GM19023 (cell line): ENCODE measurements at regions not wholly inside any gene's neighbourhood (a gene's known extent, or its start where the extent isn't known, plus 50 kb on each side); places are given as distances from the start of the nearest gene placed in this dataset.
"Not testable (repeated sequence)": the region's sequence is repeated elsewhere in the genome, so short reads cannot be mapped to it uniquely, and the experiment has no call there.

Experiments used
- ATAC-seq: cut with Tn5 transposase; IDR thresholded peaks from one replicate; pipeline ENCODE4 v1.9.1; 2021; ENCODE audit warnings: mild to moderate bottlenecking, moderate library complexity; ENCODE audit not compliant: unreplicated experiment

GRCh38 chrX:117843749-117844148, 272.9 kb downstream of the KLHL13 start:
- no peak for ATAC-seq

- no peak for ATAC-seq
These were observed 276.0 kb downstream of the KLHL13 start for GRCh38 chrX:117840645-117841044.

- no peak for ATAC-seq
These were observed 277.1 kb downstream of the KLHL13 start for GRCh38 chrX:117839544-117839943.

GRCh38 chrX:117838581-117839331, 277.9 kb downstream of the KLHL13 start:
- ATAC-seq: no peak

- ATAC-seq: no peak
These were observed 281.6 kb downstream of the KLHL13 start for GRCh38 chrX:117835034-117835433.

GRCh38 chrX:117834076-117834475, 282.5 kb downstream of the KLHL13 start:
- ATAC-seq: no peak

- ATAC-seq: not testable (repeated sequence)
These were observed 295.1 kb downstream of the KLHL13 start for GRCh38 chrX:117821472-117821871.

- no peak for ATAC-seq
These were observed 308.2 kb downstream of the KLHL13 start for GRCh38 chrX:117808426-117808825.

GRCh38 chrX:117803463-117803862, 313.1 kb downstream of the KLHL13 start:
- no peak for ATAC-seq

- ATAC-seq: no peak
These were observed 328.3 kb downstream of the KLHL13 start for GRCh38 chrX:117788339-117788738.

GRCh38 chrX:117771384-117771783, 345.2 kb downstream of the KLHL13 start:
- no peak for ATAC-seq

GRCh38 chrX:117768861-117769604, 347.6 kb downstream of the KLHL13 start:
- ATAC-seq: no peak

- ATAC-seq: no peak
These were observed 351.4 kb downstream of the KLHL13 start for GRCh38 chrX:117765211-117765610.

- peak; percentile 80 for ATAC-seq
These were observed 363.9 kb downstream of the KLHL13 start for GRCh38 chrX:117752745-117753144.

- no peak for ATAC-seq
These were observed 365.5 kb downstream of the KLHL13 start for GRCh38 chrX:117751155-117751554.

GRCh38 chrX:117744958-117745357, 371.7 kb downstream of the KLHL13 start:
- no peak for ATAC-seq

GRCh38 chrX:117743469-117744251, 372.9 kb downstream of the KLHL13 start:
- no peak for ATAC-seq

GRCh38 chrX:117713411-117713810, 403.2 kb downstream of the KLHL13 start:
- no peak for ATAC-seq

GRCh38 chrX:117711782-117712181, 404.8 kb downstream of the KLHL13 start:
- no peak for ATAC-seq

GRCh38 chrX:117707948-117708743, 408.5 kb downstream of the KLHL13 start:
- no peak for ATAC-seq

- no peak for ATAC-seq
These were observed 415.6 kb downstream of the KLHL13 start for GRCh38 chrX:117701050-117701449.
